Activated CD4-positive, alpha-beta T cell treated with anti-CD3 and anti-CD28 coated beads for 24 hours (primary cell): ENCODE measurements at regions not wholly inside any gene's neighbourhood (a gene's known extent, or its start where the extent isn't known, plus 50 kb on each side); places are given as distances from the start of the nearest gene placed in this dataset.

ENCODE experiments used
- DNase-seq, 2 donors: peaks; one replicate each; pipeline ENCODE4 v3.0.0-alpha.2; 2020; ENCODE audit warnings: low read depth in 2 of 2

DNA sequence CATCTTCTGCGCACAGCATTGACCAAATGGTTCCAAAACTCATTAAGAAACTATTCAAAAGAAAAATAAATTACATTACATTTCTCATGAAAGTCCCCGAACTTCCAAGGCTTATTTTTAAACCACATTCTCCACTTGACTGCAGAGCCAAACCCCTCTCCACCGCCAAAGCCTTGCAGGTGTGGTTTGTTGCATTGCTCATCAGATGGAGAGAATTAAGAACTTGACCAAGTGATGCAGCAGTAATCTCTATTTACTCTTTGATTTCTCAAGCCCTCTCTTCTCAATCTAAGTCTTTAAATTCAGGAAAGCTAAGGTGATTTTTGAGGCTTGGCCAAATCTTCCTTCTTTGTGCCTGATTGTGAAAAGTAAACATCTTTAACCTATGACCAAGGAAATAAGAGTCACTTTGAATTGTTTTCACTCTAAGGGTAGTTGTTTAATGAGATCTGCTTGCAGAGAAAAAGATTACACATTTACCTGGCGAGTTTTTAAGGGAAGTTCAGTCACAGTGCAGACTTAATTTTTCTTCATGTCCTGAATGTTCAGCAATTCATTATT is 290.5 kb upstream of the ITGA1 start:
- no peak for DNase-seq

DNA sequence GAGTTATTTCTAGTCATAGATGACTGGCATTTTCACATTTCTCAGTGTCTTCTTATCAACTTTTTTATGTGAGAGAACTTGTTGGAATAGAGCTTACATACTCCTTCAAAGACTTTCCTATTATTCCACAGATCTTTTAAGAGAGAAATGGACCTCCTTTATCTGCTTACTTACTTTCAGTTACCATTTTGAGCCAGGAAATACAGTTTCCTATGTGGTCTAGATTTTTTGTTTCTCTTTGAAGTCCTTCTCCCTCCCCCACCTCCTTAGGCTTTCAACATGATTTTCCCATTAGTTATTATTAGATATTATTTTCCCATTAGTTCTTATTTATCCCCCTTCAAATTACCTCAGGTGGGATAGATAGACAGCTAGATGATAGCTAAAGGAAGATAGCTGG is 289.1 kb upstream of the ITGA1 start:
- DNase-seq, result no peak

DNA sequence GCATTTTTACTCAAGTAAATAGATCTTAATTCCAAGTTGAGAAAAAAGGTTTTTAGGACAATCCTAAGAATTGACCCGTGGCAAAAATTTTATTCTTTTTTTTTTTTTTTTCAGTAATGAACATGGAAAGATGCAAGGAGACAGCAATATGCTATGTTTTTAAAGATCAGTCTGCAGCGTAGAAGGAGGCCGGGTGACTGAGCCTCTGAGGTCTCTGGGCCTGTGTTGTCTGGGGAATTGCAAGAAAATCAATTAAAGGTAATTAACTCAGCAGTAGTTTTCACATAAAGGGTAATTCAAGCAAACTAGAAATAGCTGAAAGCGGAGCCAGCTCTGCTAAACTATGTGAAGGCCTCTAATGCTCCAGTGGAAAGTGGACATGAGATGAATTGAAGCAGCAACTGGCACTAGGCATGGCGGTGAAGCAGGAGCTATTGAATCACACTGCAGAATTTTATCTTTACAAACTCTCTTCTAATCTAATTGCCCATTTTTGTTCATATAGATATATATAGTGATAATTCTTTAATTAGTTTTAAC is 285.2 kb upstream of the ITGA1 start:
- no peak for DNase-seq

DNA sequence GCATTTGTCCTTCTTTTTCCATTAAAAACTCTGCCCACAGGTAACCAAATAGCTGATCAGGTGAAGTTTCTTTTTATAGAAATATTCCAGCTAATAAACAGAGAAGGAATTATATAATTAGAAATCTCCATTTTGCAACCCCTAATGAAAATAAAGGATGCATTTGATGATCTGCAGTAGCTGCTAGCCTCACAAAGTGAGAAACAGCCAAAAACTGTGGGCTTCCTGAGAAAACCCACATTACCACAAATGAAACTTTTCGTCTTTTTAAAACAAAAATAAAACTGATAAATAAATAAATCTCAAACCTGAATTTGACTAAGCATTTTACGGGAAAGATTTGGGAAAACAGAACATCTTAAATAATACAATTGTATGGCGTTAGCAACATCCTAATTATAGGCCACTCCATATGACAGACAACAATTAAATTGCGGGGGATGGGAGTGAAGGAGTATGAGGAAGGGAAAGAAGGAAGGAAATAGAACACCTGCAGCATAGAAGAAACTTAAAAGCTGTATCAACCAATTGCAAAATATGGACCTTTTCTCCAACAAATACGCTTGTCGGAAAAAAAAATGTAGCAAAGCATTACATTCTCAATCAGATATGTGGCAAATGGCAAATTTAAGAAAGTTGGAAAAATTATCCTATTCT is 283.0 kb upstream of the ITGA1 start:
- DNase-seq, result no peak

DNA sequence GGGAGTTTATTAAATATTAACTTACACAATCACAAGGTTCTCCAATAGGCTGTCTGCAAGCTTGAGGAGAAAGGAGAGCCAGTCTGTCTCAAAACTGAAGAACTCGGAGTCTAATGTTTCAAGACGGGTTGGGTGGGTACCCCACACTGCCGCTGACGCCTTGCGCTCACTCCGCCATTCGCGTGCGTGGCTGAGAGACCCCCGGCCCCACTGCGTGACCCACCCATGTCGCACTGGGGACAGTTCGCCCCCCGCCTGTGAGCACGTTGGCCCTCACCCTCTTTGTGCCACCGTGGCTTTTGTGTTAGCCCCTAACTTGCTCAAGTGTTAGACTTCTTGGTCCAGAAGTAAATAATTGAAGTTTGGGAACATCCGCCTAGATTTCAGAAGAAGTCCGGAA is 270.0 kb upstream of the ITGA1 start:
- DNase-seq, result no peak

DNA sequence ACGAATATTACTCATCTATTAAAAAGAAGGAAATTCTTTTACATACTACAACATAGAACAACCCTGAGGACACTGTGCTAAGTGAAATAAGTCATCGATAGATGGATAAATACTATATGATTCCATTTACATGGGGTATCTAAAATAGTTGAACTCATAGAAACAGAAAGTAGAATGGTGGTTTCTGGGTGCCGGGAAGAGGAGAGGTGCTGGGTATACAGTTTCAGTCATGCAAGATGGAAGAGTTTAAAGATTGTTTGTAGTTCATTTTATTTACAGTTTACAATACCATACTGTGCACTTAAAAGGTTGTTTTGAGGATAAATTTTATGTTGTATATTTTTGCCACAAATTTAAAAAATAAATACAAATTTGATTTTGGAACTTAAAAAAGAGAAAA is 267.5 kb upstream of the ITGA1 start:
- DNase-seq, result no peak

DNA sequence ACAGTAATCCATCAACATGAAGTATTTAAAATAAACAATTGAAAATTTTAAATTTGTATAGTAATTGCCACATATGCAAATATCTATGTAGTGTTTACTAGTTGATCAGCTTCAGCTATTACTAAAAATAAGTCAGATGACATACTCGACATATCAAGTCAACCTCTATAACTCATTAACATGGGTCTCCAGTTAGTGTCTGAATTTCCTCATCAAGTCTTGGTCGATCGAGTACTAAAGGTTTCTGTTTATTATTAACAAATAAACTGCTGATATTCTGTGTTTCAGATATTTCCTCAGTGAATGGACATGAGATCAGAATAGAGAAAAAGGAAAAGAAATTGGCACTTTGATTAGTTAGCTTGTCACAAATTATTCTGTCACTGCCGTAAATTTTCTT is 266.5 kb upstream of the ITGA1 start:
- DNase-seq, result no peak

DNA sequence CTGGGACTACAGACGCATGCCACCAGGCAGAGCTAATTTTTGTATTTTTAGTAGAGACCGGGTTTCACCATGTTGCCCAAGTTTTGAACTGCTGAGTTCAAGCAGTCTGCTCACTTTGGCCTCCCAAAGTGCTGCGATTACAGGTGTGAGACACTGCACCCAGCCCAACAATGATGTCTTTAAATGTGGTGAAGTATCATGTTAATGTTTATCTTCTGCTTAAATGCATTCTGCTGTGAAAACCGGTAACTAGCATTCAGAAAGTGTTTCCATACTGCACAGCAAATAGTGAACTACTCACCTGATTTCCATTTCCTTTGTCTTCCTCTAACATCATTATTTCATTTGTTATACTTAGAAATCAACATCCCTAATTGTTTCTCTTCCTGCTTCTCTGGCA is 264.0 kb upstream of the ITGA1 start:
- DNase-seq, result no peak

DNA sequence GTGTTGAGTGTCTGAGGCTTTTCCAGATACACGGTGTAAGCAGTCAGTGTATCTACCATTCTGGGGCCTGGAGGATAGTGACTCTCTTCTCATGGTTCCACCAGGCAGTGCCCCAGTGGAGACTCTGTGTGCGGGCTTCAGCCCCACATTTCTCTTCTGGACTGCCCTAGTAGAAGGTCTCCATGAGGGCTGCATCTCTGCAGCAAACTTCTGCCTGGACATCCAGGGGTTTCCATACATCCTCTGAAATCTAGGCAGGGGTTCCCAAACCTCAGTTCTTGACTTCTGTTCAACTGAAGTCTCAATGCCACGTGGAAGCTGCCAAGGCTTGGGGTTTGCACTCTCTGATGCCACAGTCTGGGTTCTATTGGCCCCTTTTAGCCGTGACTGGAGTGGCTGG is 256.6 kb upstream of the ITGA1 start:
- DNase-seq, result no peak

DNA sequence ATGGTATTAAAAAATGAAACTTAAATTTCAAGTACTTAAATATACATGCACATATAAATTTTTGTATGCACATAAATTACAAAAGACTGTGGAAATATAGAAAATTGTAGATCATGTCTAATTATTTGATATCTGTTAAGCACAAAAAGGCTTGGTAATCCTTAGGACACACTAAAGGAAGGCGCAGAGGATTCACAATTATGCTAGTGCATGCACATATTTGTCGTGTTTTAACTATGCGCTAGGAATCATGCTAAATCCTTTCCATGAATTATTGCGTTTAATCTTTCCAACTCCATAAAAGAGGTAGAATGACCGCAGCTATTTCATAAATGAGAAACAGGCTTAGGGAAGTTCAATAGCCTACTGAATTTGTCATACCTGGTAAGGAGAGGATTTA is 244.1 kb upstream of the ITGA1 start:
- DNase-seq, result no peak

DNA sequence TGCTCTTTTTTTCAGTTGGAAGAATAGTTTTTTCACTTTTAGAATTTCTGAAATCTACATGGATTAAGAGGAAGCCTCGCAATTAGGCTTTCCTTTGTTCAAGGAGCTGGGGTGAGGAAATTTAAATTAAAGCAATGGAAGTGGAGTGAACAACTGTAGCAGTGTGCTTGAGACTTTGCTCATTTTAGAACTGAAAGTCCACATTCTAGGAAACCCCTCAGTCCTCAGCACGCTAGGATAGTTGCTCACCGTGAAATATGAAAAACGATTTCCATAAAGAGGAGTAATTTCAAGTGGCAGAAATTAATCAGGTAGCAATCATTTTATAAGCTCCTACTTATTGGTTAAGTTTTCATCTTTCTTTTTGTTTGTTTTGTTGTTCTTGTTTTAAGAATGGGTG is 243.0 kb upstream of the ITGA1 start:
- no peak for DNase-seq

DNA sequence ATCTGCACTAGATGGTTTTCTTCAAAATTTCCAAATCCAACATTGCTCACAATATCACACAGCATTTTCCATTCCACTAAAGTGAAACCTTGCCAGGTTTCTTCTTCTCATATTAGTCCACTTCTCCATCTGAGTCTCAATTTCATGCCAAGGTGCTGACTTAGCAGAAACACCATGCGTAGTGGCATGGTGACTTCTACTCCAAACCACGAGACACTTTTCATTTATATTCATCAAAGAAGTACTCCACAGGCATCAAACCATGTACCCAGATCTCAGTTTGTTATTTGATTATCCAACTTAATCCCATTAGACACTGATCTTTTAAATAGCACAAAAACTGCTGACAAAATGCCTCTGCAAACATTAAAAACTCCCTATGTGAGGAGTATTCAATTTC is 233.4 kb upstream of the ITGA1 start:
- DNase-seq, result no peak

DNA sequence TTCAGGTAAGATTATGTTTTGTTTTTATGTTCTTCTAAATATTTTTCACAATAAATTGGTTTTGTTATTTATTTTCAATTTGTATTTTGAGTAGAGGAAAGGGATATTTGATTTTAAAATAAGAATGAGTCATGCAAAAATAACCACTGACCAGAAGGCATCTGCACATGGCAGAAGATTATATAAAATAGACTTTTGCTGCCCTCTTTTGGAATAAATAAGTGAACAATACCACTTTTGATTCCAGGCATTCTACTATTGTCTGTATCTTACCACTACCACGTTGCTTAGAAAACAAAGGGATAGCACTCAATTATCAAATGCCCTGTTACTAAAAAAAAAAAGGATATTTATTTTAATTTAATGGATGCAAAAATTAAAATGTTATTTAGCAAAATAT is 227.3 kb upstream of the ITGA1 start:
- DNase-seq, result no peak

DNA sequence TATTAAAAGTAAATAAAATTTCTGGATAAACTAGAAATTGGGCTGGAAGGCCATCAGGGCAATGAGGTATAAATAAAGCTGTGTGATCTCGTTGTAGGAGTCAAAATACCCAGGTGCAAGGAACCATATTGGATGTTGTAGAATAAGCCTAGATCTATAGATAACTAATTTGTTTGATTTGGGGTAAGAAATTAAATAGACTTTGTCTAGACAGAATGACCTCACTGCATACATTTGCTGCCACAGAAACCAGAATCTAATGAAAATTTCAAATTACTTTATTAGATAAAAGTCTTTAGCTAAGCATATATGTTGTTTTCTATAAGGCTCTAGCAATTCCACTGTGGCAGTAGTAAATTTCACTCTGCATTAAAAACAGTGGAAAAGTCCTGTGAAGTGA is 225.2 kb upstream of the ITGA1 start:
- no peak for DNase-seq

DNA sequence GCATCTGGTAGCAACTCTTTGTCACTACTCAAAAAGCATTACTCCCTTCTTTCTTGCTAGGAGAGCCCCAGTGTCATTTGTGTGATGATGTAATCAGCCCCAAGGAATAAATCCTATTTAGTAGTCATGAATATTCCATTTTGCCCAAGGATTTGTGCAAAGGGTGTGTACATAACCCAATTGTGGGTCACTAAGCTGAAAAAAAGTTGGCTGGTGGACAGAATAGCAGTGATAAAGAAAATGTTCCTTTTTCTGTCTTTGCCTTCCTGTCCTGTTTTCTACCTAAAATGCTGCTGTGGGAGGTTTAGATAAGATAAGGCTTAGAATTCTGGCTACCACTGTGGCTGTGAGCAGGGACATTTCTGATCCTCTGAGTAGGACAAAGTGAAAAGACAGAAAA is 223.1 kb upstream of the ITGA1 start:
- no peak for DNase-seq

DNA sequence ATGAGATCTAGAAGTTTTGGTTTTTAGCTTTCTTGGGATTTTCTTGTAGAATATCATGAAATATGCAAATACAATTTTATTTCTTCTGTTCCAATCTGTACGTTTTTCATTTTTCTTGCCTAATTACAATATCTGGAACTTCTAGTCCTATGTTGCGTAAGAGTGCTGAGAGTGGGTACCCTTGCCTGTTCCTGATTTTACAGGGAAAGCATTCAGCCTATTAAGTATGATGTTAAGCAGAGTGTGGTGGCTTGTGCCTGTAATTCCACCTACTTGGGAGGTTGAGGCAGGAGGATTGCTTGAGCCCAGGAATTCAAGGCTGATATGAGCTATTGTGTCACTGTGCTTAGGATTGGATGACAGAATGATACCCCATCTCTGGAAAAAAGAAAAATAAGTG is 210.2 kb upstream of the ITGA1 start:
- DNase-seq, result no peak

DNA sequence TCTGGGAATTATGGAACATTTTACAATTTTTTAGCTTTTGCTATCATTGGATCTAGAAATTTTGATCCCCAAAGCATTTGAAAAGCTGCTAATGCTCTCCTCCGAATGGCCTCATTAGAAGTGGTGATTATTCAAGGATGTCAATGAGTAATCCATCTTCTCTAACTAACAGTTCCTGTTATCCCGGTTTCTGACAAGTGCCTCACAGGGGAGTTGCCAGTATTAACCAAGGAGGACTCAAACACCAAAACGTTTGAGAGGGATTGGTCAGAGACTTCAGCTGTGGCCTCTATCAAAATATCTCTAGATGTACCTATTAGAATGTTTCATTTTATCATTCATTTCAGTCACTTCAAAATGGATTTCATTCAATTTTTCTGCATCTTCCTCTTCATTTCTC is 208.3 kb upstream of the ITGA1 start:
- no peak for DNase-seq

DNA sequence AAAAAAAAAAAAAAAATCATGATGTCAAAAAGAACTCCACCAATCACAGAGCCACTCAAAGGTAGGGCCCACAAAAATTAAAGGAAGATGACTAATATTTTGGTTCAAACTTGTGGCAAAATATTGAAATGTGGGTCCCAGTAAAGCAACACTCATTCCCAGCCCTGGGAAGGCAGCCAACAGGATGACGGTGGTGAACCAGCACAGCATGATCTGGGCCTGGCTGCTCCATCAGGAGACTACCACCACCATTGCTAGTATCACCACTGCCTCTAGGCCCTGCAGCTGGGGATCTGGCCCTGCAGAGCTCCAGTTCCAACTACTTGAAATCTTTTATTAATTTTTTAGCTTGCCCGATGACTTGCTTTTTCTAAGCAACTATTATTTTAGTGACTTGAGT is 206.8 kb upstream of the ITGA1 start:
- no peak for DNase-seq

DNA sequence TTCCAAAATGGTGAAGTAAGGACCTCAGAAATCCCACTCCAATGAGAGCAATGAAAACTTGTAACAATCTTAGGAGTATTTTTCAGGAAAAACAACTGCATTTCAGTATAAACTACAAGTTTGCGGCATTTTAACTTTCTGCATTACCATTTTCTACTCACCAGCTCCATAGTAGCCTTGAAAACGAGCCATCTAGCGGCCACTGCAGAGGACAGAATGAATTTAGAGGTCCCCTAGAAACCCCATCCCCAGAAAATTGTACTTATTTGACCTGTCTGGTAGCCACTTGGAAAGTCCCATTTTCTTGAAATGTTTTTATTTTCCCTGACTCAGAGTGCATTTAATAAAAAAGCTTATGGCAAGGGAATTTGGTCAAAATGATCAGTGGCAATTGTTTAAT is 205.4 kb upstream of the ITGA1 start:
- no peak for DNase-seq

DNA sequence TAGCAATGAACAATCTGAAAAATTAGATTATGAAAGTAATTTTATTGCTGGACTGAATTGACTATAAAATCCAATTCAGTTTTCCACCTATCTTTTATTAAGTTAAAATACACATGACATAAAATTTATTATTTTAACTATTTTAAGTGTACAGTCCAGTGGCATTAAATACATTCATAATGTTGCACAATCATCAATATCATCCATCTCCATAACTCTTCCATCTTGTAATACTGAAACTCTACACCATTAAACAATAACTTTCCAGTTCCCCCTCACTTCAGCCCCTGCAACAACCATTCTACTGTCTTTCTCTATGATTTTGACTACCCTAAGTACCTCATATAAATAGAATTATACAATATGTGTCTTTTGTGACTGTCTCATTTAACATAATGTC is 200.6 kb upstream of the ITGA1 start:
- no peak for DNase-seq

DNA sequence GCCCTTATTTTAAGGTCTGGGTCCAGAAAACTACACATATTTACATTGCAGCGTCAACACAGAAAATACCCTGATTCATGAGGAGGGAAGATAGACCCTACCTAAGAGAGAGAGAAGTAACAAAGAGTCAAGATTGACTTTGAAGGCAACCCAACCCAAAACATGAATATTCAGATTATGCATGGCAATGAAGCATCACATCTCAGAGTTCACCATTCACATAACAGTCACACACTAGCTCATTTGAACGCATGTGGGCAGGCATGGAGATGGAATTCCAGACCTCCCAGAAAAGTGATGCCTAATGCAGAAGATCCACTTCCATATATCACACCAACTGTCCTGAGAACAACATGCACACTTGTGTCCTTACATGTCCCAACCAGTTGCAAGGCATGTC is 190.1 kb upstream of the ITGA1 start:
- DNase-seq, result no peak

DNA sequence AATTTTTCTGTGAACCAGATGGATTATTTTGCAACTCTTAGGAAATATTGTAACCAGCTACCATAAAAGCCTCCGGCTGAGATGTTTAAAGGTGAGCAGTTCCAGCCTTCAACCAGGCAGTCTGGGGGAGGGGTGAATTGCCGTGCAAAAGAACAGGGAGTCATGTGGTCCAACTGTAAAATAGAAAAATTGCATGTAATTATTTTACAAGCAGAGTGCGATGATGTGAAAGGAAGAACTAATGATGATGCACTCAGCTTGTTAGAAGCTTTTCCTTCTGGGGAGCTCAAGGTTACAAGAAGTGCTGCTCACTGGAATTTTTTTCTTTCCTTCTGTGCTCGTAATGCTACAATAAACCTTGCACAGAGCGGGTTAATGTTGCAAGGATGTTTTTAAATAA is 188.7 kb upstream of the ITGA1 start:
- no peak for DNase-seq

DNA sequence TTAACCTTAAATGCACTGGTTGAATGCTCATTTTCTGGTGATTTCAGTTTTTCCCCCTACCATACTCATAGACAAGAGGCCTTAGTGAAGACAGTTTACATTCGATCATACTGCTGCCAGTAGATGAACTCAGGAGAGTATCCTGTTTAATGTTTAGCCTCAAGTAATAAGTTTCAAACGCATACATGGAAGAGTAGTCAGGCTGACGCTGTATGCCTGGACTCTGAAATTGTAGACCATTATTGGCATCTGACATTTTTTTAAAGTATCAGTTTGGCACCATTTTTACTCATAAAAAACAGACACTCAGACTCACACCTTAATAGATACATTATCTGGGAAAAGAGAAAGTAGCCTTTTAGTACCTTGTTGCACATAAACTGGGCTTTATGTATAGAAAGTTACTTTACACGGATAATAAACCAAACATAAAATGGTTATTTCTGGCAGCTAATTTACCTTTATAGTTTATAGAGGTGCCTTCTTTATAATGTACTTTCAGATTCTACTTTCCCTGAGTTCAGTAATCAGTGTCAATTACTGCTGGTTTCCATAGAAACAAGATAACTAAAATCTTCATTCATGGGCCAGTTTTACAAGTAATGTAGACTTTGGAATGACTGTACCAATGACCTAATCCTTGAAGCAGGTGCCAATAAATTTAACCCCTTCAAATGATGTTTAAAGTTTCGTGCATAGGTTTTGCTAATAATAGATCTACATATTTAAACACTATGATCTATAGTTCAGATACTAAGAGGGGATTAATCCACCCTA is 183.8 kb upstream of the ITGA1 start:
- DNase-seq, result no peak
